Renal pelvis (tissue), 1 donor: ENCODE measurements at regions not wholly inside any gene's neighbourhood (a gene's known extent, or its start where the extent isn't known, plus 50 kb on each side); places are given as distances from the start of the nearest gene placed in this dataset.
"Not testable (repeated sequence)": the region's sequence is repeated elsewhere in the genome, so short reads cannot be mapped to it uniquely, and the experiment has no call there.

Source experiments
- DNase-seq: peaks from one replicate; pipeline ENCODE4 v3.0.0-alpha.2; 2013

DNA sequence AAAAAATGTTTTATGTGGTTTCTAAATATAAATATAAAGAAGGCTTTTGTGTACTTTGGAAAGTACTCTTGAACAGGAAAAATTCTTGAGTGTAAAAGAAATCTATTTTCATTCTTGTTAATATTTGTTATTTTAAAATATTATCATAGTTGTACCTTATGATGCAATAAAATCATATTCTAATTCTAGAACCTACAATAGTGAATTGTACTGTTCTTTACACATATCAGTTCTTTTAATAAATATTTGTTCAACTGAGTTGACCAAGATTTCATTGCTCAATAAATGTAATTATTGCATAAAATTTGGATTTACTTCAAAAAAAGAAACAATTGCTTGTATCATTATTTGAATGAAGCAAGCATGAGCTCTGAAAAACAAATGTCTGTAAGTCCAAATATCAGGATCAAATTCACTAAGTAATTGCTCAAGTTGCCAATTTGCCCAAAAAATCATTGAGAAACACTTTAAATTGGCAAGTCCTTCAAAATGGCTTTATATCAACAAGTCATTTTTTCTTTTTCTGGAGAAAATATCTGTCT, 191.6 kb upstream of the SLC16A7 start:
- no peak for DNase-seq

DNA sequence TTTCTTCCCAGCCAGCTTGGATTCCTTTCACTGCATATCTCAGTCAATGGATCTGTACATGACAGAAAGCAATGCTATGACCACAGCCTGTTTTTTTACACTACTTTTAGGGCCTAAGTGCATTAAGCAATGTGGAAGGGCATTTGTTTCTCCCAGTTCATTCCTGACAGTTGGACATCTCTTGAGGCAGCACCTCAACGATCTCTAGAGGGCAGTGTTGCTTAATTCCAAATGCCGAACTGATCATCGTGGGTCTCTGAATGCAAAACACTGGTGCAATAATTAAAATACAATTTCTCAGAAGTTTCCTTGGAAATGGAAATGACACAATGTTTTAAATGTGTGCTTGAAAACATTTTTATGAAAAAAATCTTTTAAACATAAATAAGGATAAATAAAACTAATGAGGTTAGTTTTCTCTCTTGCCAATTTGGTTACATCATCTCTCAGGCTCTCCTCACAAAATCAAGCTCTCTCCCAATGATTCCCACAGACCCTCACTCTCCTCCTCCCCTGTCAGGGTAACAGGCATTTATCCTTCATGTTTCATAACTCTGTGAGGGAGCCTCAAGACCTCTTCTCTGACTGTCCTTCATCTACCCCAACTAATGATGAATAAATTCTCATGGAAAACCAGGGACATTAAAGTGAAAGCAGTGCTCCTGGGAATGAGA, 192.4 kb upstream of the SLC16A7 start:
- DNase-seq, result peak; percentile 52

DNA sequence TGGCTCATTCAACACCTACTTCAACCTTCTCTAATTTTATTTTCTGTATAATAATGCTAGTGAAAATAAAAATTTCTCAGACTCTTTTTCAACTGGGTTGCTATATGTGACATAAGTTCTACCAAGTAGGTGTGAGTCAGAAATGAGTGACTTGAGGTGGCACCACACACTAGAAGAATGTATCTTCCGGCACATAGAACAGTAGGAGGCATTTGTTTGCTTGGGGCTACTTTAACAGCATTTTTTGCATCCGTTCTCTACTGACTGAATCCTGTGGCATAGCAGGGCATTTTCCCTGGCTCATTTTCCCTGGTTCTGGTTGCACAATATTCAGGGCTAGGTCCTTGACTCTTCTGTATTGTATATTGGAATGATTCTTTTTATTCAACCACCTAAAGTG, 194.0 kb upstream of the SLC16A7 start:
- no peak for DNase-seq

DNA sequence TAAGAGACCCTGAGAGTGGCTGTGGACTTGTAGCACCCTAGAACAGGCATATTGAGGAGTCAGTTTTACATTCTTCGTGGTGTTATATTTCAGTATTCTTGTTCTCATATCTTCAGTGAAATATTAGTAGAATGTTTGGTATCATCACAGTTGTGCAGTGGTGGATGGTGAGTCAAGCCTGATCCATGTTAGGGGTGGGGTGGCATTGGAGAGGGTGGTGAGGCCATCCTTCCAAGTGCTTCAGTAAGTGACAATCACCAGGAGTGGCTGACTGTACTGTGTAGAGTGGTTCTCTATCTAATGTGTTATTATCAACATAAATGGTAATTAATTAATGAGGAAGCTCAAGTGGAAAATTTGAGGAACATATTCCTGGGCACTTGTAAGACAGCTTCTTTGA, 197.7 kb upstream of the SLC16A7 start:
- no peak for DNase-seq

- no peak for DNase-seq
These were observed 198.9 kb upstream of the SLC16A7 start for GRCh38 chr12:59396919-59397318.

DNA sequence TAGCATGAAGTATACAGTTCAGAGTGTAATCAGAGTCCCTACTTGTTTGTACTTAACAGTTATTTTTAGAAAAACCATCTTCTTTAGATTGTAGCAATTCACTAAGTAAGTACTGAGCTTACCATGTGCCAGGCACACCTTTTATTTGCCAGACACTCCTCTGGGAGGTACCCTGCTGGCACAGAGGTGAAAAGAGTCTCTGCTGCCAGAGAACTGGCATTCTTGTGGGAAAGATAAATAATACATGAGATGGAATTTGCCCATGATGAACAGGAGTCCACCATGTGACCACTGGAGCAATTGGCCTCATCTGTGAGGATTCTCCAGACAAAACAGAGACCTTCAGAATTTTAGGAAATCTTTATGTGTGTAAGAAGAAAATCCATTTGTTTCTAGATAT, 199.3 kb upstream of the SLC16A7 start:
- no peak for DNase-seq

- DNase-seq, result not testable (repeated sequence)
These were observed 200.5 kb upstream of the SLC16A7 start for GRCh38 chr12:59395310-59395709.

DNA sequence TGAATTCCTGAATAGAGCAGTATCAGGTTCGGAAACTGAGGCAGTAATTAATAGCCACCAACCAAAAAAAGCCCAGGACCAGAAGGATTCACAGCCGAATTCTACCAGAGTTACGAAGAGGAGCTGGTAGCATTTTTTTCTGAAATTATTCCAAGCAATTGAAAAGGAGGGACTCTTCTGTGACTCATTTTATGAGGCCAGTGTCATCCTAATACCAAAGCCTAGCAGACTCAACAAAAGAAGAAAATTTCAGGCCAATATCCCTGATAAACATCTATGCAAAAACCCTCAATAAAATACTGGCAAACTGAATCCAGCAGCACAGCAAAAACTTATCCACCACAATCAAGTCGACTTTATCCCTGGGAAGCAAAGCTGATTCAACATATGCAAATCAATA, 202.3 kb upstream of the SLC16A7 start:
- no peak for DNase-seq

GRCh38 chr12:59389968-59390576, 205.8 kb upstream of the SLC16A7 start:
- no peak for DNase-seq

GRCh38 chr12:59388694-59389093, 207.1 kb upstream of the SLC16A7 start:
- no peak for DNase-seq

- DNase-seq, result no peak
These were observed 207.7 kb upstream of the SLC16A7 start for GRCh38 chr12:59388176-59388575.

GRCh38 chr12:59386236-59386635, 209.6 kb upstream of the SLC16A7 start:
- DNase-seq, result no peak

GRCh38 chr12:59383079-59383822, 212.6 kb upstream of the SLC16A7 start:
- DNase-seq, result no peak

DNA sequence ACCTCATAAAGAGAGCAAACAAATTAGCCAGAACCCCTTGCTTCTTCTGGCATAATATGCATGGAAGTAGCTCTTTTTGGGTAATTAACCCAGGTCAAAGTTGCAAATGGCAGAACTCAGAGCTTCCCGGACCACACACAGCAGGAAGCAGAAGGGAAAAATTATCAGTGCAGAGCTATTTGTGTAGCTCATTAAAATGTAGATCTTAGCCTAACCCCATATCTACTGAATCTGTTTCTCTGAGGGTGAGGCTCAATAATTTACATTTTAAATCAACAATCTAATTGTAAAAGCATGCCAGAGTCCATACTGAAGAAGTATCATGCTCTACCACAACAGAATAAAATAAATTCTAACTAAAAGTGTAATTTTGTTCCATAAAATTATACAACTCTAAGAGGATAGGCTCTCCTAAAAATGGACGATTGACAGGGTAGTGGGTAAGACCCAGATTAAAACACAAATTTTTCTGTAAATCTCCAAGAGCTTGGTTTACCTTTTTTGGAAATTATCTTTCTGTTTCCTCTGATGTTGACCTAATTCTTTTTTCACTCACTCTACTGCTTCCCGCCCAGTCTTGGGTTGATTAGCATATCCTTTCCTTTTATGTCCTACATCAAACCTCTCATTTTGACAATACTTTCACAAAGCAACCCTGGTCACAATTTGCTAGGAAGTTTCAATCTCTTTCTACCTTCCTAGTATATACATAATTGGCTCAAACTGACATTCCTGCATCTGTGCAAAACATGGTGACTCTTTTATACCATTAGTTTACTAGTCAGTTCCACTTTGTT, 213.3 kb upstream of the SLC16A7 start:
- no peak for DNase-seq

- no peak for DNase-seq
These were observed 214.7 kb upstream of the SLC16A7 start for GRCh38 chr12:59381106-59381505.

- no peak for DNase-seq
These were observed 220.2 kb upstream of the SLC16A7 start for GRCh38 chr12:59375633-59376032.

DNA sequence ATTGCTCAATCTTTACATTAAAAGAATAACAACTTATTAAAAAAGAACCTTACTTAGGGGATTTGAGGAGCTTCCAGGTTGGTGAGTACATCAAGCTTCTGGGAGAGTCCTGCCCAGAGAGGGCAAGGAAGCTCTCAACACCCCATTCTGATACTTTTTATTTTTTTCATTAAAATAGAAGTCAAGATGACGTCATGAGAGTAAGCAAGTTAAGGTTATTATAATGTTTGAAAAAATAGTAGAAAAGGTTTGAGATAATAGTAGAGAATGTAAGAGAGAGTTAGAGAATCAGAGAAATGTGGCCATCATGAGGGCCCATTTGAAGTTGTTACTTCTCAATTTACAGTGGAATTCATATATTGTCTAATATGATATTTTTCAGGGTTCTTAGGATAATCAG, 221.0 kb upstream of the SLC16A7 start:
- DNase-seq, result no peak

- no peak for DNase-seq
These were observed 222.9 kb upstream of the SLC16A7 start for GRCh38 chr12:59372956-59373355.

DNA sequence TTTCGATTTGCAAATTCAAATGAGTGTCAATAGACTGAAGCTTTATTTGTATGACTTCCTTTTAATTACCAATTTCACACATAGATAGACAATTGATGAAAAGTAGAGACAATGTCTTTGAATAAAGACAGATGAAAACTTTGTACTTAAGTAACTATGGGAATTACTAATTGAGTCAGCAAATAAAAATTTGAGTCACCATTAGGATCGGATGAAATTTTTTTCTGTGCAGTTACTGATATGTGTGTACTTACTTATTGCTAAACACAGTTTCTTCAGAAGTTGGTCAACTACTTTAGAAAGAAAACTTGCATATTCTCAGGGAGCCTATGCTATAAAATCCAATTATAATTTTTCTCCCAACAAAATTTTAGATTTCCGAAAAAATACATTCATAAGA, 224.9 kb upstream of the SLC16A7 start:
- DNase-seq, result no peak

GRCh38 chr12:59365133-59365532, 230.7 kb upstream of the SLC16A7 start:
- DNase-seq, result no peak

GRCh38 chr12:59357811-59358210, 238.0 kb upstream of the SLC16A7 start:
- no peak for DNase-seq

DNA sequence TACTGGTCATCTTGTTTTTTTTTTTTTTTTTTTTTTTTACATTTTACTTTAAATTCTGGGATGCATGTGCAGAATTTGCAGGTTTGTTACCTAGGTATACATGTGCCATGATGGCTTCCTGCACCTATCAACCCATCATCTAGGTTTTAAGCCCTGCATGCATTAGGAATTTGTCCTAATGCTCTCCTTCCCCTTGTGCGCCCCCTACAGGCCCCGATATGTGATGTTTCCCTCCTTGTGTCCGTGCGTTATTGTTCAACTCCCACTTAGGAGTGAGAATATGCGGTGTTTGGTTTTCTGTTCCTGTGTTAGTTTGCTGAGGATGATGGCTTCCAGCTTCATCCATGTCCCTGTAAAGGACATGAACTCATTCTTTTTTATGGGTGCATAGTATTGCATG, 249.6 kb upstream of the SLC16A7 start:
- DNase-seq, result not testable (repeated sequence)
